Mesothelial cell of epicardium (in vitro differentiated cells): ENCODE measurements at regions not wholly inside any gene's neighbourhood (a gene's known extent, or its start where the extent isn't known, plus 50 kb on each side); places are given as distances from the start of the nearest gene placed in this dataset.

Experiments
- DNase-seq, 2 experiments: peaks; one replicate each; pipeline ENCODE4 v3.0.0; 2021; ENCODE audit warnings: low spot score in 2 of 2; ENCODE audit not compliant: unreplicated experiment in 2 of 2
- H3K27ac Mint-ChIP-seq: 2 replicates; pipeline ENCODE4 v1.8.0; 2021; ENCODE audit warnings: mixed read lengths
- H3K27me3 Mint-ChIP-seq: 2 replicates; pipeline ENCODE4 v1.8.0; 2021; ENCODE audit warnings: low read depth, mixed read lengths
- H3K36me3 Mint-ChIP-seq: 2 replicates; pipeline ENCODE4 v1.8.0; 2021; ENCODE audit warnings: mixed read lengths
- H3K4me1 Mint-ChIP-seq: 2 replicates; pipeline ENCODE4 v1.8.0; 2021; ENCODE audit warnings: mixed read lengths
- H3K4me3 Mint-ChIP-seq: 2 replicates; pipeline ENCODE4 v1.8.0; 2021; ENCODE audit warnings: mild to moderate bottlenecking, moderate library complexity, mixed read lengths
- H3K9me3 Mint-ChIP-seq: 2 replicates; pipeline ENCODE4 v1.8.0; 2021; ENCODE audit warnings: mixed read lengths
- CTCF ChIP-seq: fragments of 200-600 bp; sonication (generic); IDR thresholded peaks from one replicate; pipeline ENCODE4 v1.5.0; 2021; ENCODE audit warnings: antibody characterized with exemption; ENCODE audit not compliant: unreplicated experiment

- no peak for DNase-seq
- TF ChIP-seq CTCF, result no peak
- Mint-ChIP-seq H3K27ac (no peak overlapping the region), H3K36me3 (no peaks in the 10 kb centered on the region), H3K27me3 (no peaks in the 10 kb centered on the region), H3K9me3 (no peaks in the 10 kb centered on the region), H3K4me1 (peaks cover 31% of the 10 kb centered on the region), H3K4me3 (no peak overlapping the region)
Measured at GRCh38 chr21:38752051-38752505, 53.7 kb upstream of the ETS2 start.

GRCh38 chr21:38753114-38753513, 52.6 kb upstream of the ETS2 start:
- Mint-ChIP-seq H3K4me1 (peaks cover 34% of the 10 kb centered on the region), H3K27me3 (no peaks in the 10 kb centered on the region), H3K27ac (peak overlapping the region; percentile 73)

DNA sequence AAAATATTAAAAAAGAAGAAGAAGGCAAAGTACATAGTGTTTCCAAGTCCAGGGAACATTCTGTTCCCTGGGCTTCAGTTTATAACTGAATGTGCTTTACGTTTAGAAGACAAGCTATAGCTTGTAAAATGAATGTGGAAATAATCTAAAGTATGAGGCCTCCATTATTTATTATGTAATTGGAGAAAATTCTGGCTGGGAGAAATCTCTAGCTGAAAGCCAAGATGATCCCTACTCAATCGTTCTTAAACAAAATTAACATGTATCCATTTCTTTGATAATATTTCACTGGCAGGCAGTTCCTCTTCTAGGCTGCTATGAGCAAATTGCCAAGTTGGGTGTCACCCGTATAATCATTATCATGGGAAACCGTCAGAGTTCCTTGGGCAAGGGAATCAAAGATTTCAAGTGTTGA, 52.2 kb upstream of the ETS2 start:
- Mint-ChIP-seq H3K4me3 (no peak overlapping the region), H3K27me3 (no peaks in the 10 kb centered on the region), H3K4me1 (peaks cover 37% of the 10 kb centered on the region), H3K36me3 (no peaks in the 10 kb centered on the region), H3K9me3 (no peaks in the 10 kb centered on the region), H3K27ac (peak overlapping the region; percentile 73)
- no peak for DNase-seq
- TF ChIP-seq CTCF, result no peak

More at GRCh38 chr21:38753114-38753513, 52.6 kb upstream of the ETS2 start:
- no peak for DNase-seq
- no peak overlapping the region for H3K4me3 Mint-ChIP-seq
- H3K9me3 Mint-ChIP-seq, result no peaks in the 10 kb centered on the region
- H3K36me3 Mint-ChIP-seq, result no peaks in the 10 kb centered on the region
- no peak for TF ChIP-seq CTCF
